Effector memory CD4-positive, alpha-beta T cell (primary cell): ENCODE measurements at regions not wholly inside any gene's neighbourhood (a gene's known extent, or its start where the extent isn't known, plus 50 kb on each side); places are given as distances from the start of the nearest gene placed in this dataset.
"Not testable (repeated sequence)": the region's sequence is repeated elsewhere in the genome, so short reads cannot be mapped to it uniquely, and the experiment has no call there.

Source experiments
- DNase-seq, 3 donors: peaks; one replicate each; pipeline ENCODE4 v3.0.0-alpha.2; 2020
- H3K27ac ChIP-seq: 2 replicates; pipeline ENCODE4 v1.7.0; 2013; ENCODE audit warnings: mild to moderate bottlenecking, low read length, moderate library complexity; ENCODE audit not compliant: insufficient read depth, poor library complexity, severe bottlenecking
- H3K27me3 ChIP-seq: replicated peaks from 2 replicates; pipeline ENCODE4 v1.7.0; 2013; ENCODE audit warnings: mild to moderate bottlenecking, low read length; ENCODE audit not compliant: insufficient read depth, control insufficient read depth, poor library complexity, severe bottlenecking
- H3K36me3 ChIP-seq: 2 replicates; pipeline ENCODE4 v1.7.0; 2013; ENCODE audit warnings: mild to moderate bottlenecking, low read length, moderate library complexity; ENCODE audit not compliant: control insufficient read depth, insufficient read depth
- H3K4me1 ChIP-seq: 2 replicates; pipeline ENCODE4 v1.7.0; 2013; ENCODE audit warnings: low read length, mild to moderate bottlenecking; ENCODE audit not compliant: control insufficient read depth, insufficient read depth, poor library complexity, severe bottlenecking
- H3K4me3 ChIP-seq: 2 replicates; pipeline ENCODE4 v1.7.0; 2013; ENCODE audit warnings: low read length, low read depth, mild to moderate bottlenecking; ENCODE audit not compliant: insufficient read depth, poor library complexity, severe bottlenecking
- H3K9me3 ChIP-seq: 2 replicates; pipeline ENCODE4 v1.7.0; 2013; ENCODE audit warnings: mild to moderate bottlenecking, low read length, moderate library complexity; ENCODE audit not compliant: control insufficient read depth

GRCh38 chr5:124889850-124890249 is 143.4 kb upstream of the ZNF608 start:
- no peaks in the 10 kb centered on the region for H3K4me1 ChIP-seq
- DNase-seq = no peak

GRCh38 chr5:124890442-124890841 is 144.0 kb upstream of the ZNF608 start:
- not testable (repeated sequence) for H3K4me3 ChIP-seq, H3K9me3 ChIP-seq, H3K27ac ChIP-seq, H3K36me3 ChIP-seq, H3K4me1 ChIP-seq, H3K27me3 ChIP-seq, DNase-seq

More at GRCh38 chr5:124889850-124890249, 143.4 kb upstream of the ZNF608 start:
- Histone ChIP-seq H3K36me3 (no peaks in the 10 kb centered on the region), H3K27me3 (no peaks in the 10 kb centered on the region), H3K27ac (no peak overlapping the region), H3K4me3 (no peak overlapping the region), H3K9me3 (no peaks in the 10 kb centered on the region)

GRCh38 chr5:124891179-124891578 is 144.7 kb upstream of the ZNF608 start:
- H3K4me3 ChIP-seq = no peak overlapping the region
- no peaks in the 10 kb centered on the region for H3K9me3 ChIP-seq
- no peaks in the 10 kb centered on the region for H3K27me3 ChIP-seq
- no peaks in the 10 kb centered on the region for H3K36me3 ChIP-seq
- H3K4me1 ChIP-seq = no peaks in the 10 kb centered on the region
- no peak overlapping the region for H3K27ac ChIP-seq
- DNase-seq = no peak

GRCh38 chr5:124892185-124892848 is 145.9 kb upstream of the ZNF608 start:
- no peaks in the 10 kb centered on the region for H3K27me3 ChIP-seq
- H3K4me3 ChIP-seq = no peak overlapping the region
- no peak for DNase-seq
- no peak overlapping the region for H3K27ac ChIP-seq
- no peaks in the 10 kb centered on the region for H3K9me3 ChIP-seq
- H3K36me3 ChIP-seq = no peaks in the 10 kb centered on the region
- H3K4me1 ChIP-seq = no peaks in the 10 kb centered on the region

- Histone ChIP-seq H3K27ac (no peak overlapping the region), H3K4me3 (no peak overlapping the region), H3K36me3 (no peaks in the 10 kb centered on the region), H3K27me3 (no peaks in the 10 kb centered on the region), H3K4me1 (no peaks in the 10 kb centered on the region), H3K9me3 (no peaks in the 10 kb centered on the region)
- DNase-seq = no peak
Measured at GRCh38 chr5:124894541-124894940, 148.1 kb upstream of the ZNF608 start.

- DNase-seq = no peak
- Histone ChIP-seq H3K4me1 (no peaks in the 10 kb centered on the region), H3K9me3 (no peaks in the 10 kb centered on the region), H3K27ac (no peak overlapping the region), H3K4me3 (no peak overlapping the region), H3K27me3 (no peaks in the 10 kb centered on the region), H3K36me3 (no peaks in the 10 kb centered on the region)
Measured at GRCh38 chr5:124895236-124895635, 148.8 kb upstream of the ZNF608 start.

- Histone ChIP-seq H3K4me3 (no peak overlapping the region), H3K27me3 (no peaks in the 10 kb centered on the region), H3K36me3 (no peaks in the 10 kb centered on the region), H3K27ac (no peak overlapping the region), H3K4me1 (no peaks in the 10 kb centered on the region), H3K9me3 (no peaks in the 10 kb centered on the region)
- DNase-seq = no peak
Measured at GRCh38 chr5:124901081-124901480, 154.6 kb upstream of the ZNF608 start.

- Histone ChIP-seq H3K36me3 (no peaks in the 10 kb centered on the region), H3K27ac (no peak overlapping the region), H3K4me1 (no peaks in the 10 kb centered on the region), H3K9me3 (no peaks in the 10 kb centered on the region), H3K4me3 (no peak overlapping the region), H3K27me3 (no peaks in the 10 kb centered on the region)
- no peak for DNase-seq
Measured at GRCh38 chr5:124902097-124902821, 155.8 kb upstream of the ZNF608 start.

GRCh38 chr5:124905256-124906130 is 159.1 kb upstream of the ZNF608 start:
- H3K4me1 ChIP-seq = no peaks in the 10 kb centered on the region
- H3K4me3 ChIP-seq = no peak overlapping the region
- no peak for DNase-seq
- no peaks in the 10 kb centered on the region for H3K27me3 ChIP-seq
- no peak overlapping the region for H3K27ac ChIP-seq
- H3K9me3 ChIP-seq = no peaks in the 10 kb centered on the region
- no peaks in the 10 kb centered on the region for H3K36me3 ChIP-seq
